IMR-90 (cell line): ENCODE measurements at regions not wholly inside any gene's neighbourhood (a gene's known extent, or its start where the extent isn't known, plus 50 kb on each side); places are given as distances from the start of the nearest gene placed in this dataset.

Experiments used
- BHLHE40 ChIP-seq: fragments of 150-350 bp; IDR thresholded peaks from 2 replicates; pipeline ENCODE4 v1.6.1; 2016; ENCODE audit warnings: mild to moderate bottlenecking, low read depth, low read length
- CEBPB ChIP-seq: IDR thresholded peaks from 2 replicates; pipeline ENCODE4 v1.6.1; 2012; ENCODE audit warnings: low read depth, low read length, improper control_type of control experiment
- CHD1 ChIP-seq: IDR thresholded peaks from 2 replicates; pipeline ENCODE4 v1.6.1; 2012; ENCODE audit warnings: low read depth, low read length, improper control_type of control experiment
- CTCF ChIP-seq: conservative IDR thresholded peaks from 2 replicates; pipeline ENCODE4 v1.5.1; 2012; ENCODE audit warnings: mild to moderate bottlenecking, low read depth, low read length, improper control_type of control experiment
- FOS ChIP-seq: fragments of 150-350 bp; IDR thresholded peaks from 2 replicates; pipeline ENCODE4 v1.6.1; 2016; ENCODE audit warnings: low read depth, low read length
- MAFK ChIP-seq: IDR thresholded peaks from 2 replicates; pipeline ENCODE4 v1.6.1; 2012; ENCODE audit warnings: low read depth, low read length, improper control_type of control experiment
- POLR2A ChIP-seq: IDR thresholded peaks from 2 replicates; pipeline ENCODE4 v1.6.1; 2012; ENCODE audit warnings: mild to moderate bottlenecking, low read depth, low read length
- RAD21 ChIP-seq: IDR thresholded peaks from 2 replicates; pipeline ENCODE4 v1.6.1; 2012; ENCODE audit warnings: low read length, improper control_type of control experiment
- RFX5 ChIP-seq: IDR thresholded peaks from 2 replicates; pipeline ENCODE4 v1.8.0; 2012; ENCODE audit warnings: low read depth, mild to moderate bottlenecking, low read length, moderate library complexity
- SMC3 ChIP-seq: fragments of 150-350 bp; IDR thresholded peaks from 2 replicates; pipeline ENCODE4 v1.6.1; 2016; ENCODE audit warnings: low read depth, mild to moderate bottlenecking, antibody characterized with exemption, low read length, moderate library complexity
- USF2 ChIP-seq: fragments of 150-350 bp; IDR thresholded peaks from 2 replicates; pipeline ENCODE4 v1.6.1; 2017; ENCODE audit warnings: mild to moderate bottlenecking, antibody characterized with exemption, low read length, low read depth

- TF ChIP-seq MAFK (no peak), POLR2A (no peak), CTCF (no peak), BHLHE40 (no peak), USF2 (no peak), SMC3 (no peak), FOS (no peak), CHD1 (no peak), RFX5 (no peak), CEBPB (no peak), RAD21 (no peak)
Observed at GRCh38 chr10:78706726-78707540, 361.8 kb upstream of the ZMIZ1 start.
